ENCODE measurements at regions not wholly inside any gene's neighbourhood (a gene's known extent, or its start where the extent isn't known, plus 50 kb on each side); places are given as distances from the start of the nearest gene placed in this dataset.

GRCh38 chr3:16809993-16810392 lies 74.8 kb upstream of the PLCL2 start:
- ChIA-PET POLR2A (no interaction called here), CTCF (interaction anchor here (1.0 to 1.5 kb wide), 3 partner anchors 18 to 216 kb away, joined by 3 to 5 read pairs (median 4); no protein-coding TSS in a partner anchor)
- Histone ChIP-seq H3K36me3 (replicated peaks in 1 of 2; ENCODE audit: control extremely low read depth in 1 of 2, control insufficient read depth in 1 of 2, extremely low read depth in 1 of 2, insufficient read depth in 2 of 2, low read length in 1 of 2) (no peaks in the 10 kb centered on the region), H3K4me1 (ENCODE audit: control insufficient read depth in 2 of 2, insufficient read depth in 2 of 2, low read length in 2 of 2) (no peaks in the 10 kb centered on the region), H3K4me3 (ENCODE audit: control extremely low read depth in 1 of 5, extremely low read depth in 1 of 5, insufficient read depth in 1 of 5, low read depth in 2 of 5, low read length in 4 of 5) (no peak overlapping the region), H3K9ac (ENCODE audit: low read length) (no peak overlapping the region), H2AFZ (ENCODE audit: insufficient read depth, low read depth, low read length, poor library complexity, severe bottlenecking) (no peak overlapping the region), H3K27me3 (replicated peaks in 1 of 4; ENCODE audit: control extremely low read depth in 1 of 4, control insufficient read depth in 3 of 4, insufficient read depth in 4 of 4, low read length in 3 of 4) (no peaks in the 10 kb centered on the region), H3K4me2 (replicated peaks; ENCODE audit: low read depth, low read length, poor library complexity, severe bottlenecking) (no peak overlapping the region), H4K20me1 (ENCODE audit: control insufficient read depth, insufficient read depth, low read length, poor library complexity, severe bottlenecking) (no peaks in the 10 kb centered on the region), H3K27ac (ENCODE audit: low read length in 2 of 2) (no peak overlapping the region), H3K9me3 (ENCODE audit: control extremely low read depth in 1 of 3, control insufficient read depth in 2 of 3, insufficient read depth in 1 of 3, low read length in 2 of 3) (no peaks in the 10 kb centered on the region), H3K79me2 (ENCODE audit: control insufficient read depth, insufficient read depth, low read length) (no peaks in the 10 kb centered on the region)
- no peak overlapping the region for H3K27ac Mint-ChIP-seq
- intact Hi-C loops (cut with micrococcal nuclease) = no loop called here
- H3K4me3 Mint-ChIP-seq = no peak overlapping the region
- DNase-seq (no peak), ATAC-seq (ENCODE audit: low read depth) (no peak)
- H3K27me3 Mint-ChIP-seq = no peaks in the 10 kb centered on the region
- no CpG with 5 or more reads among the region's 2 CpGs for WGBS (ENCODE audit: insufficient coverage)
- H3K4me1 Mint-ChIP-seq = no peaks in the 10 kb centered on the region
- no peaks in the 10 kb centered on the region for H3K9me3 Mint-ChIP-seq (ENCODE audit: insufficient read depth)
- TF ChIP-seq EZH2 (IDR thresholded peaks at IDR 0.05; ENCODE audit: borderline replicate concordance, insufficient read depth, low read depth, low read length, poor library complexity, severe bottlenecking) (no peak), CTCF (IDR thresholded peaks at IDR 0.05) (no peak)

- H3K9me3 ChIP-seq (ENCODE audit: control extremely low read depth in 1 of 3, control insufficient read depth in 2 of 3, insufficient read depth in 1 of 3, low read length in 2 of 3) = no peaks in the 10 kb centered on the region
- TF ChIP-seq EZH2 (IDR thresholded peaks at IDR 0.05; ENCODE audit: borderline replicate concordance, insufficient read depth, low read depth, low read length, poor library complexity, severe bottlenecking) = no peak
- no peak for TF ChIP-seq CTCF (IDR thresholded peaks at IDR 0.05)
- WGBS (ENCODE audit: insufficient coverage) = 65% methylated on average over 4 of the region's 7 CpGs
- H3K4me1 ChIP-seq (ENCODE audit: control insufficient read depth in 2 of 2, insufficient read depth in 2 of 2, low read length in 2 of 2) = no peaks in the 10 kb centered on the region
- H3K9ac ChIP-seq (ENCODE audit: low read length) = no peak overlapping the region
- Mint-ChIP-seq H3K9me3 (ENCODE audit: insufficient read depth) (no peaks in the 10 kb centered on the region), H3K27ac (no peak overlapping the region), H3K4me3 (no peak overlapping the region), H3K4me1 (no peaks in the 10 kb centered on the region), H3K27me3 (no peaks in the 10 kb centered on the region)
- intact Hi-C loops (cut with micrococcal nuclease) = no loop called here
- DNase-seq (no peak), ATAC-seq (ENCODE audit: low read depth) (no peak)
- H3K27ac ChIP-seq (ENCODE audit: low read length in 2 of 2) = no peak overlapping the region
- ChIA-PET POLR2A (no interaction called here), CTCF (interaction anchor here (0.9 to 1.5 kb wide), 3 partner anchors 30 to 215 kb away, joined by 3 to 4 read pairs (median 3); no protein-coding TSS in a partner anchor)
- H3K79me2 ChIP-seq (ENCODE audit: control insufficient read depth, insufficient read depth, low read length) = no peaks in the 10 kb centered on the region
- H4K20me1 ChIP-seq (ENCODE audit: control insufficient read depth, insufficient read depth, low read length, poor library complexity, severe bottlenecking) = no peaks in the 10 kb centered on the region
- no peaks in the 10 kb centered on the region for H3K36me3 ChIP-seq (replicated peaks in 1 of 2; ENCODE audit: control extremely low read depth in 1 of 2, control insufficient read depth in 1 of 2, extremely low read depth in 1 of 2, insufficient read depth in 2 of 2, low read length in 1 of 2)
- H3K27me3 ChIP-seq (replicated peaks in 1 of 4; ENCODE audit: control extremely low read depth in 1 of 4, control insufficient read depth in 3 of 4, insufficient read depth in 4 of 4, low read length in 3 of 4) = no peaks in the 10 kb centered on the region
- H3K4me3 ChIP-seq (ENCODE audit: control extremely low read depth in 1 of 5, extremely low read depth in 1 of 5, insufficient read depth in 1 of 5, low read depth in 2 of 5, low read length in 4 of 5) = no peak overlapping the region
- no peak overlapping the region for H2AFZ ChIP-seq (ENCODE audit: insufficient read depth, low read depth, low read length, poor library complexity, severe bottlenecking)
- no peak overlapping the region for H3K4me2 ChIP-seq (replicated peaks; ENCODE audit: low read depth, low read length, poor library complexity, severe bottlenecking)
Measured at GRCh38 chr3:16810593-16811367, 74.0 kb upstream of the PLCL2 start.
